CD4-positive, alpha-beta T cell (primary cell): ENCODE measurements at regions not wholly inside any gene's neighbourhood (a gene's known extent, or its start where the extent isn't known, plus 50 kb on each side); places are given as distances from the start of the nearest gene placed in this dataset.
"Not testable (repeated sequence)": the region's sequence is repeated elsewhere in the genome, so short reads cannot be mapped to it uniquely, and the experiment has no call there.

Experiments
- ATAC-seq: fragments of 200-7000 bp; cut with Tn5 transposase; one replicate; pipeline ENCODE4 v1.10.0; 2022; ENCODE audit warnings: mild to moderate bottlenecking; ENCODE audit not compliant: poor library complexity
- CTCF ChIA-PET: fragments of 350-600 bp; sonication (Branson Sonifier 250); formaldehyde crosslinking; loops from one replicate; lab custom pipeline; 2021; ENCODE audit warnings: antibody characterized with exemption, inconsistent platforms; lab: Charles Lee
- POLR2A ChIA-PET: fragments of 350-600 bp; sonication (Branson Sonifier 250); formaldehyde crosslinking; loops from one replicate; lab custom pipeline; 2021; ENCODE audit warnings: antibody characterized with exemption, inconsistent platforms; lab: Charles Lee
- DNase-seq, 14 experiments: peaks; one replicate each; pipeline ENCODE4 v3.0.0-alpha.2; 2013 to 2020; ENCODE audit warnings: mixed read lengths in 2 of 14
- H3K27ac ChIP-seq, 2 donors: one replicate each; pipeline versions ENCODE4 v1.5.1 to v1.7.0; 2013; ENCODE audit warnings: low read length in 2 of 2, low read depth in 1 of 2, mild to moderate bottlenecking in 1 of 2
- H3K27me3 ChIP-seq, 2 experiments: 1 replicate in 1 of 2; 2 replicates in 1 of 2; pipeline versions ENCODE4 v1.6.1 to v1.7.0; 2013; ENCODE audit warnings: low read length in 2 of 2, control low read depth in 1 of 2, mild to moderate bottlenecking in 1 of 2, moderate library complexity in 1 of 2; ENCODE audit not compliant: insufficient read depth in 2 of 2, control insufficient read depth in 1 of 2
- H3K36me3 ChIP-seq: one replicate; pipeline ENCODE4 v1.6.1; 2013; ENCODE audit warnings: low read length, control low read depth; ENCODE audit not compliant: insufficient read depth
- H3K4me1 ChIP-seq: one replicate; pipeline ENCODE4 v1.6.1; 2013; ENCODE audit warnings: low read length, control low read depth; ENCODE audit not compliant: insufficient read depth
- H3K4me3 ChIP-seq: one replicate; pipeline ENCODE4 v1.5.1; 2013; ENCODE audit warnings: mild to moderate bottlenecking, low read length, moderate library complexity
- H3K9me3 ChIP-seq, 2 experiments: 1 replicate in 1 of 2; 2 replicates in 1 of 2; pipeline versions ENCODE4 v1.6.1 to v1.7.0; 2013; ENCODE audit warnings: low read length in 2 of 2, mild to moderate bottlenecking in 2 of 2, control low read depth in 1 of 2, moderate library complexity in 1 of 2; ENCODE audit not compliant: control insufficient read depth in 1 of 2, insufficient read depth in 1 of 2
- H3K27ac Mint-ChIP-seq: one replicate; pipeline ENCODE4 v1.8.0; 2020; ENCODE audit warnings: mixed read lengths
- H3K27me3 Mint-ChIP-seq: one replicate; pipeline ENCODE4 v1.8.0; 2021; ENCODE audit warnings: mixed read lengths
- H3K36me3 Mint-ChIP-seq: one replicate; pipeline ENCODE4 v1.8.0; 2021; ENCODE audit warnings: low read depth, mixed read lengths
- H3K4me1 Mint-ChIP-seq: one replicate; pipeline ENCODE4 v1.8.0; 2021; ENCODE audit warnings: low read depth, mixed read lengths
- H3K4me3 Mint-ChIP-seq: one replicate; pipeline ENCODE4 v1.8.0; 2020; ENCODE audit warnings: mild to moderate bottlenecking, mixed read lengths
- H3K9me3 Mint-ChIP-seq: one replicate; pipeline ENCODE4 v1.8.0; 2020; ENCODE audit warnings: mixed read lengths
- CTCF ChIP-seq: fragments of 200-600 bp; IDR thresholded peaks from one replicate; pipeline ENCODE4 v1.8.0; 2022; ENCODE audit warnings: antibody characterized with exemption, mild to moderate bottlenecking
- intact Hi-C, 2 experiments: fragments of 100-400 bp; cut with DNase I in 1 of 2; cut with micrococcal nuclease in 1 of 2; formaldehyde crosslinking; loops; one replicate each; pipeline versions ENCODE4 v1.15.1 to v1.9.0; 2023 to 2025; cut with DNase I, micrococcal nuclease

- Histone ChIP-seq H3K4me1 (no peaks in the 10 kb centered on the region), H3K36me3 (no peaks in the 10 kb centered on the region), H3K27me3 (no peaks in the 10 kb centered on the region), H3K27ac (no peak overlapping the region), H3K4me3 (no peak overlapping the region), H3K9me3 (no peaks in the 10 kb centered on the region)
- ATAC-seq (no peak), DNase-seq (no peak)
- no peaks in the 10 kb centered on the region for H3K27me3 Mint-ChIP-seq
- no peak for TF ChIP-seq CTCF
- H3K9me3 Mint-ChIP-seq, result no peaks in the 10 kb centered on the region
- no peak overlapping the region for H3K27ac Mint-ChIP-seq
- no peaks in the 10 kb centered on the region for H3K4me1 Mint-ChIP-seq
- ChIA-PET CTCF (no interaction called here), POLR2A (no interaction called here)
- no peak overlapping the region for H3K4me3 Mint-ChIP-seq
- intact Hi-C loops, result no loop called here
- H3K36me3 Mint-ChIP-seq, result no peaks in the 10 kb centered on the region
These were observed 81.1 kb downstream of the XRCC2 start for GRCh38 chr7:152594801-152595200.

- Histone ChIP-seq H3K27me3 (no peaks in the 10 kb centered on the region), H3K9me3 (no peaks in the 10 kb centered on the region), H3K36me3 (no peaks in the 10 kb centered on the region), H3K4me3 (no peak overlapping the region), H3K4me1 (no peaks in the 10 kb centered on the region), H3K27ac (no peak overlapping the region)
- H3K4me1 Mint-ChIP-seq, result no peaks in the 10 kb centered on the region
- no peak for TF ChIP-seq CTCF
- CTCF ChIA-PET, result no interaction called here
- no peaks in the 10 kb centered on the region for H3K9me3 Mint-ChIP-seq
- H3K36me3 Mint-ChIP-seq, result no peaks in the 10 kb centered on the region
- no peak for ATAC-seq
- POLR2A ChIA-PET, result interaction anchor here (0.6 kb wide), 1 partner anchor 111 kb away, joined by 4 read pairs; no protein-coding TSS in a partner anchor
- no peak overlapping the region for H3K27ac Mint-ChIP-seq
- DNase-seq, result no peak
- no peak overlapping the region for H3K4me3 Mint-ChIP-seq
- no peaks in the 10 kb centered on the region for H3K27me3 Mint-ChIP-seq
- intact Hi-C loops, result no loop called here
These were observed 84.0 kb downstream of the XRCC2 start for GRCh38 chr7:152591976-152592375.

- POLR2A ChIA-PET, result no interaction called here
- Mint-ChIP-seq H3K4me3 (no peak overlapping the region), H3K27ac (no peak overlapping the region), H3K36me3 (no peaks in the 10 kb centered on the region), H3K4me1 (no peaks in the 10 kb centered on the region), H3K27me3 (no peaks in the 10 kb centered on the region), H3K9me3 (no peaks in the 10 kb centered on the region)
- Histone ChIP-seq H3K36me3 (no peaks in the 10 kb centered on the region), H3K4me1 (no peaks in the 10 kb centered on the region), H3K9me3 (no peaks in the 10 kb centered on the region), H3K4me3 (no peak overlapping the region), H3K27ac (no peak overlapping the region), H3K27me3 (no peaks in the 10 kb centered on the region)
- DNase-seq, result no peak
- intact Hi-C loops, result no loop called here
- no peak for TF ChIP-seq CTCF
- no peak for ATAC-seq
- CTCF ChIA-PET, result no interaction called here
These were observed 85.5 kb downstream of the XRCC2 start for GRCh38 chr7:152590481-152590880.

- H3K27ac Mint-ChIP-seq, H3K36me3 Mint-ChIP-seq, H3K27me3 ChIP-seq, H3K4me1 ChIP-seq, H3K4me1 Mint-ChIP-seq, intact Hi-C loops, H3K4me3 ChIP-seq, H3K4me3 Mint-ChIP-seq, H3K9me3 ChIP-seq, H3K27ac ChIP-seq, ATAC-seq, H3K36me3 ChIP-seq, H3K27me3 Mint-ChIP-seq, POLR2A ChIA-PET, CTCF ChIA-PET, DNase-seq, H3K9me3 Mint-ChIP-seq: not testable (repeated sequence)
These were observed 86.1 kb downstream of the XRCC2 start for GRCh38 chr7:152589821-152590220.
